Duodenal mucosa (tissue), 2 donors: ENCODE measurements at regions not wholly inside any gene's neighbourhood (a gene's known extent, or its start where the extent isn't known, plus 50 kb on each side); places are given as distances from the start of the nearest gene placed in this dataset.

Experiments used
- H3K27ac ChIP-seq: one replicate; pipeline ENCODE4 v1.7.0; 2013; ENCODE audit warnings: low read depth, low read length
- H3K27me3 ChIP-seq, 2 donors: one replicate each; pipeline ENCODE4 v1.7.0; 2013; ENCODE audit warnings: low read length in 2 of 2, control low read depth in 1 of 2; ENCODE audit not compliant: insufficient read depth in 2 of 2, control insufficient read depth in 1 of 2
- H3K36me3 ChIP-seq, 2 donors: one replicate each; pipeline ENCODE4 v1.7.0; 2013; ENCODE audit warnings: low read length in 2 of 2, control low read depth in 1 of 2; ENCODE audit not compliant: insufficient read depth in 2 of 2, control insufficient read depth in 1 of 2
- H3K4me1 ChIP-seq, 2 donors: one replicate each; pipeline ENCODE4 v1.7.0; 2013; ENCODE audit warnings: low read length in 2 of 2, control low read depth in 1 of 2; ENCODE audit not compliant: insufficient read depth in 2 of 2, control insufficient read depth in 1 of 2
- H3K4me3 ChIP-seq, 2 donors: one replicate each; pipeline ENCODE4 v1.7.0; 2013; ENCODE audit warnings: low read length in 2 of 2, low read depth in 1 of 2
- H3K9ac ChIP-seq, 2 donors: one replicate each; pipeline ENCODE4 v1.7.0; 2013; ENCODE audit warnings: low read length in 2 of 2, low read depth in 1 of 2
- H3K9me3 ChIP-seq, 2 donors: one replicate each; pipeline ENCODE4 v1.7.0; 2013; ENCODE audit warnings: low read length in 2 of 2, control low read depth in 1 of 2; ENCODE audit not compliant: control insufficient read depth in 1 of 2

- H3K36me3 ChIP-seq: no peaks in the 10 kb centered on the region
- no peak overlapping the region for H3K4me3 ChIP-seq
- H3K9me3 ChIP-seq: no peaks in the 10 kb centered on the region
- H3K4me1 ChIP-seq: no peaks in the 10 kb centered on the region
- no peak overlapping the region for H3K9ac ChIP-seq
- H3K27me3 ChIP-seq: no peaks in the 10 kb centered on the region
- H3K27ac ChIP-seq: no peak overlapping the region
Measured at GRCh38 chr1:222087221-222087920, 345.5 kb upstream of the DUSP10 start.

- no peaks in the 10 kb centered on the region for H3K9me3 ChIP-seq
- H3K27me3 ChIP-seq: no peaks in the 10 kb centered on the region
- no peak overlapping the region for H3K4me3 ChIP-seq
Measured at GRCh38 chr1:222084996-222085395, 343.1 kb upstream of the DUSP10 start.

GRCh38 chr1:222084048-222084447 lies 342.2 kb upstream of the DUSP10 start:
- Histone ChIP-seq H3K27me3 (no peaks in the 10 kb centered on the region), H3K9me3 (no peaks in the 10 kb centered on the region), H3K4me1 (no peaks in the 10 kb centered on the region), H3K4me3 (no peak overlapping the region), H3K27ac (no peak overlapping the region), H3K36me3 (no peaks in the 10 kb centered on the region), H3K9ac (no peak overlapping the region)

More at GRCh38 chr1:222084996-222085395, 343.1 kb upstream of the DUSP10 start:
- no peak overlapping the region for H3K9ac ChIP-seq
- no peaks in the 10 kb centered on the region for H3K4me1 ChIP-seq
- H3K27ac ChIP-seq: no peak overlapping the region
- H3K36me3 ChIP-seq: no peaks in the 10 kb centered on the region

DNA sequence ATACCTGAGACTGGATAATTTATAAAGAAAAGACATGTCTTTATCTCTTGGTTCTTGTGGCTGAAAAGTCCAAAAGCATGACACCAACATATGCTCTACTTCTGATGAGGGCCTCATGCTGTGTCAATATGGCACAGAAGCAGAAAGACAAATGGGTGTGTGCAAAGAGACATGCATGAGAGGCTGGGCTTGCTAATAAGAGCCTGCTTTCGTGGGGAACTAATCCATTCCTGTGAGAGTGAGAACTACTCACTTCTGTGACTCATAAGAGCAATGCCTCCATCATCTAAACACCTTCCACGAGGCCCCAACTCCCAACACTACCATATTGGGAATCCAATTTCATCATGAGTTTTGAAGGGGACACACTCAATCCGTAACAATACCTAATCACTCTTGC lies 340.0 kb upstream of the DUSP10 start:
- Histone ChIP-seq H3K27ac (no peak overlapping the region), H3K27me3 (no peaks in the 10 kb centered on the region), H3K9me3 (no peaks in the 10 kb centered on the region), H3K9ac (no peak overlapping the region), H3K36me3 (no peaks in the 10 kb centered on the region), H3K4me3 (no peak overlapping the region), H3K4me1 (no peaks in the 10 kb centered on the region)

- Histone ChIP-seq H3K27ac (no peak overlapping the region), H3K4me3 (no peak overlapping the region), H3K27me3 (no peaks in the 10 kb centered on the region), H3K4me1 (no peaks in the 10 kb centered on the region), H3K9ac (no peak overlapping the region), H3K36me3 (no peaks in the 10 kb centered on the region), H3K9me3 (no peaks in the 10 kb centered on the region)
Measured at GRCh38 chr1:222079566-222079965, 337.7 kb upstream of the DUSP10 start.

- no peak overlapping the region for H3K27ac ChIP-seq
- no peak overlapping the region for H3K9ac ChIP-seq
- H3K4me1 ChIP-seq: no peaks in the 10 kb centered on the region
- H3K4me3 ChIP-seq: no peak overlapping the region
- H3K36me3 ChIP-seq: no peaks in the 10 kb centered on the region
- H3K9me3 ChIP-seq: no peaks in the 10 kb centered on the region
- H3K27me3 ChIP-seq: no peaks in the 10 kb centered on the region
Measured at GRCh38 chr1:222077206-222077605, 335.3 kb upstream of the DUSP10 start.

DNA sequence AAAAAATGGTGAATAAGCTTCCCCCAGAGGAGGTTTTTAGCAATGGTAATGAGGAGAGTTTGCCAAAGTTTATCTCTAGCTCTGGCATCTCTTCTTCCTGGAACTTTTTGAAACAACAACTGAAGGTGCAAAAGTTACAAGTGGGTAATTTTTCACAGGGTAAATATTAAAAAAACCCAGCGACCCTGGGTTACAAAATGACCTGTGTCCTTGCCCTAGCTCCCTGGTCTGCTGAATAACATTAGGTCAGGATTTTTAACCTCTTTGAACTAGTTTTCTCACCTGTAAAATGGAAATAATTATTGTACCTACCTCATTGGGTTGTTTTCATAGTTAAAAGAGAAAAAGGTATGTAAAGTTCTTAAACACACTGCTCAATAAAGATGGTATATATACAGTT lies 332.4 kb upstream of the DUSP10 start:
- H3K27me3 ChIP-seq: no peaks in the 10 kb centered on the region
- no peaks in the 10 kb centered on the region for H3K9me3 ChIP-seq
- H3K27ac ChIP-seq: no peak overlapping the region
- no peaks in the 10 kb centered on the region for H3K4me1 ChIP-seq
- H3K9ac ChIP-seq: no peak overlapping the region
- no peak overlapping the region for H3K4me3 ChIP-seq
- H3K36me3 ChIP-seq: no peaks in the 10 kb centered on the region

- Histone ChIP-seq H3K36me3 (no peaks in the 10 kb centered on the region), H3K4me3 (no peak overlapping the region), H3K9me3 (no peaks in the 10 kb centered on the region), H3K9ac (no peak overlapping the region), H3K27ac (no peak overlapping the region), H3K4me1 (no peaks in the 10 kb centered on the region), H3K27me3 (no peaks in the 10 kb centered on the region)
Measured at GRCh38 chr1:222073307-222073995, 331.6 kb upstream of the DUSP10 start.

- H3K4me1 ChIP-seq: no peaks in the 10 kb centered on the region
- H3K4me3 ChIP-seq: no peak overlapping the region
- H3K36me3 ChIP-seq: no peaks in the 10 kb centered on the region
- H3K27me3 ChIP-seq: no peaks in the 10 kb centered on the region
- no peak overlapping the region for H3K9ac ChIP-seq
- H3K27ac ChIP-seq: no peak overlapping the region
- H3K9me3 ChIP-seq: no peaks in the 10 kb centered on the region
Measured at GRCh38 chr1:222071387-222071786, 329.5 kb upstream of the DUSP10 start.

- Histone ChIP-seq H3K36me3 (no peaks in the 10 kb centered on the region), H3K4me1 (no peaks in the 10 kb centered on the region), H3K27ac (no peak overlapping the region), H3K4me3 (no peak overlapping the region), H3K9me3 (peaks cover 5 to 7% of the 10 kb centered on the region in 2 donors), H3K27me3 (no peaks in the 10 kb centered on the region), H3K9ac (no peak overlapping the region)
Measured at GRCh38 chr1:222068937-222069336, 327.0 kb upstream of the DUSP10 start.
